Transverse colon (tissue), 4 donors: ENCODE measurements at regions not wholly inside any gene's neighbourhood (a gene's known extent, or its start where the extent isn't known, plus 50 kb on each side); places are given as distances from the start of the nearest gene placed in this dataset.

Source experiments
- DNase-seq: peaks from one replicate; pipeline ENCODE4 v3.0.0-alpha.2; 2019
- H3K27ac ChIP-seq, 4 donors: fragments of 200-600 bp; sonication (generic); 2 replicates each; pipeline ENCODE4 v1.5.1; 2016 to 2018; ENCODE audit warnings: inconsistent platforms in 4 of 4
- H3K27me3 ChIP-seq: fragments of 200-600 bp; sonication (generic); 2 replicates; pipeline ENCODE4 v1.5.1; 2017; ENCODE audit warnings: inconsistent platforms
- H3K36me3 ChIP-seq, 4 donors: fragments of 200-600 bp; sonication (generic); 2 replicates each; pipeline ENCODE4 v1.5.1; 2017 to 2019; ENCODE audit warnings: inconsistent platforms in 4 of 4
- H3K4me1 ChIP-seq, 4 donors: fragments of 200-600 bp; sonication (generic); 2 replicates each; pipeline ENCODE4 v1.5.1; 2017 to 2020; ENCODE audit warnings: inconsistent platforms in 4 of 4
- H3K4me3 ChIP-seq, 4 donors: fragments of 200-600 bp; sonication (generic); 1 replicate in 1 of 4; 2 replicates in 3 of 4; pipeline versions ENCODE4 v1.5.1 to v1.6.1; 2017 to 2019; ENCODE audit warnings: inconsistent platforms in 4 of 4
- H3K9me3 ChIP-seq, 2 donors: fragments of 200-600 bp; sonication (generic); 2 replicates each; pipeline ENCODE4 v1.5.1; 2017 to 2019; ENCODE audit warnings: inconsistent platforms in 2 of 2
- EP300 ChIP-seq: sonication (generic); formaldehyde crosslinking; IDR thresholded peaks from one replicate; pipeline ENCODE4 v1.6.1; 2017; ENCODE audit warnings: antibody characterized with exemption, low read depth
- POLR2A ChIP-seq: fragments of 450-650 bp; IDR thresholded peaks from one replicate; pipeline ENCODE4 v1.6.1; 2016; ENCODE audit warnings: antibody characterized with exemption, mild to moderate bottlenecking, moderate library complexity
- POLR2AphosphoS5 ChIP-seq, 3 donors: sonication (generic); formaldehyde crosslinking; IDR thresholded peaks; one replicate each; pipeline ENCODE4 v1.6.1; 2016; ENCODE audit warnings: antibody characterized with exemption in 3 of 3
- WGBS, 2 donors: methylation state at CpG; one replicate each; pipeline ENCODE4 v1.1.5; 2018; ENCODE audit warnings: low coverage in 1 of 2; 5-methylcytosine and 5-hydroxymethylcytosine counted together
- in situ Hi-C, 4 donors: fragments of 200-750 bp; cut with MboI; loops; one replicate each; pipeline versions ENCODE4 v1.15.0 to v1.15.1; 2017; ENCODE audit warnings: low sequenced_read_pairs in 3 of 4, low pct_ligation_motif_present in 1 of 4, low pct_unique_long_range_greater_than_20kb in 1 of 4
- intact Hi-C: fragments of 100-400 bp; cut with DNase I; formaldehyde crosslinking; loops from one replicate; pipeline ENCODE4 v1.15.1; 2023; ENCODE audit warnings: low total_unique reads
- TF ChIP-seq, protein P1 (sequence below), 5 experiments: fragments of 200-600 bp in 3 of 5; fragments of 450-650 bp in 2 of 5; sonication (generic) in 3 of 5; IDR thresholded peaks; 1 replicate in 2 of 5; 2 replicates in 3 of 5; pipeline ENCODE4 v1.5.1; 2016 to 2017; ENCODE audit warnings: antibody characterized with exemption in 5 of 5, inconsistent platforms in 3 of 5, mild to moderate bottlenecking in 2 of 5, moderate library complexity in 1 of 5

DNA sequence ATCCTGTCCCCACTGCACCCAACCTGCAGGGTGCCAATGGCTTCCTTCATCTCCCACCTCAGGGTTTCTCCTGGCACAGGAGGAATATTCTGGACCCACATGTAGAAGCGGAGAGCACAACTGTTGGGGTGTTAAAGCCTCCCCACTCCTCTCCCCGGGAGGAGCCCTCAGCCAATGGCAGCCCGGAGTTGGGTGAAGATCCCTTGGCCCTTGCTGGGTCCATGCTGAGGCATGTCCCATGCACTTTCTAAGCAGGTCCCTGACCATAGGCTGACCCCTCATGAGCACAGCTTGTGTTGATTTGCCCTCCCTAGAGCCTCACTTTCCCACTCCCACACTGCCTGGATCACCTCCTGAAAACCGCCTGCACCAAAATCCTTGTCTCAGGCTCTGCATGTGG is 97.2 kb upstream of the PMEPA1 start:
- no peaks in the 10 kb centered on the region for H3K9me3 ChIP-seq
- no peak for TF ChIP-seq EP300
- TF ChIP-seq, protein P1, sequence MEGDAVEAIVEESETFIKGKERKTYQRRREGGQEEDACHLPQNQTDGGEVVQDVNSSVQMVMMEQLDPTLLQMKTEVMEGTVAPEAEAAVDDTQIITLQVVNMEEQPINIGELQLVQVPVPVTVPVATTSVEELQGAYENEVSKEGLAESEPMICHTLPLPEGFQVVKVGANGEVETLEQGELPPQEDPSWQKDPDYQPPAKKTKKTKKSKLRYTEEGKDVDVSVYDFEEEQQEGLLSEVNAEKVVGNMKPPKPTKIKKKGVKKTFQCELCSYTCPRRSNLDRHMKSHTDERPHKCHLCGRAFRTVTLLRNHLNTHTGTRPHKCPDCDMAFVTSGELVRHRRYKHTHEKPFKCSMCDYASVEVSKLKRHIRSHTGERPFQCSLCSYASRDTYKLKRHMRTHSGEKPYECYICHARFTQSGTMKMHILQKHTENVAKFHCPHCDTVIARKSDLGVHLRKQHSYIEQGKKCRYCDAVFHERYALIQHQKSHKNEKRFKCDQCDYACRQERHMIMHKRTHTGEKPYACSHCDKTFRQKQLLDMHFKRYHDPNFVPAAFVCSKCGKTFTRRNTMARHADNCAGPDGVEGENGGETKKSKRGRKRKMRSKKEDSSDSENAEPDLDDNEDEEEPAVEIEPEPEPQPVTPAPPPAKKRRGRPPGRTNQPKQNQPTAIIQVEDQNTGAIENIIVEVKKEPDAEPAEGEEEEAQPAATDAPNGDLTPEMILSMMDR (IDR thresholded peaks at IDR 0.05) = no peak
- TF ChIP-seq POLR2A = no peak
- no peak for TF ChIP-seq POLR2AphosphoS5 (IDR thresholded peaks at IDR 0.05)
- no peak overlapping the region for H3K27ac ChIP-seq
- DNase-seq = no peak
- no peaks in the 10 kb centered on the region for H3K36me3 ChIP-seq
- intact Hi-C loops (no loop called here), in situ Hi-C loops (no loop called here)
- H3K4me1 ChIP-seq = no peaks in the 10 kb centered on the region
- WGBS, 2 donors = 91% methylated on average over 4 of the region's 4 CpGs; no CpG with 5 or more reads in 1 of the 2 donors
- no peaks in the 10 kb centered on the region for H3K27me3 ChIP-seq
- H3K4me3 ChIP-seq = no peak overlapping the region

DNA sequence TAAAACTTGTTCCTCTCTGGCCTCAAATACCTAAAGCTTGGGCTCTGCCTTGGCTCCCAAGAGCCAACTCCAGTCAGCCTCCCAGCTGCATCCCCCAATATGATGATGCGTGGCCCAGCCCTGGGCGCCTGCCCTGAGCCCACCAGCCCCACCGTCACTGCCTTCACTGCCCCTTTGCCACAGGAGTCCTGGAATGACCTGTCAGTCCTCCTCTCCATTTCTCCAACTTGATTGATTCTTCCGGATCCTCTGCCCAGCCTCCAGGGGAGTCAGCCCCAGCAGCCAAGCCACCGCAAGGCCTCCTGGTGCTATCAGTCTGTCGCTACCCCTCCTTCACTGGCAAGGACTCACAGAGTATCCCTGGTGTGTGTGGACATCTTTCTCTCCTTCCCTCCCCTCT is 96.7 kb upstream of the PMEPA1 start:
- Histone ChIP-seq H3K9me3 (no peaks in the 10 kb centered on the region), H3K4me1 (no peaks in the 10 kb centered on the region), H3K27ac (no peak overlapping the region), H3K36me3 (no peaks in the 10 kb centered on the region), H3K4me3 (no peak overlapping the region), H3K27me3 (no peaks in the 10 kb centered on the region)
- 91 to 100% methylated on average over 2 to 6 of the region's 6 CpGs for WGBS, 2 donors
- TF ChIP-seq POLR2AphosphoS5 (IDR thresholded peaks at IDR 0.05) = no peak
- TF ChIP-seq, protein P1 (IDR thresholded peaks at IDR 0.05) = no peak
- no peak for TF ChIP-seq EP300
- no peak for TF ChIP-seq POLR2A
- in situ Hi-C loops = no loop called here
- intact Hi-C loops = no loop called here
- no peak for DNase-seq

DNA sequence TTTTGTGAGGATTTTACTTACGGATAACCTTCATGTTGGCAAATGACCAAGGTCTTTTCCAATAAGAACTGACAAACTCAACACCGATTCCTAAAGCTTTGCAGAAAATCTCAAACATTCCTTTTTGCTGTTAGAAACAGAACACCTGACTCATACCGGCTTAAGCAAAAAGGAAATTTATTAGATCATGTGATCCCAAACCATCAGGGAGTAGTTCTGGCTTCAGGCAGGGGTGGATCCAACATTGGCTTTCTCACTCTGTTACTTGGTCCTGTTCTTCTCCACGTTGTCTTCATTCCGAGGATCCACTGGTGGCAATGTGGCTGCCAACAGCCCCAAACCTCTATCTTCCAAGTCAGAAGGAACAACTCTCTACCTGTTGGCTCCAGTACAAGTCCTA is 95.9 kb upstream of the PMEPA1 start:
- H3K4me1 ChIP-seq = no peaks in the 10 kb centered on the region
- WGBS, 2 donors = 91 to 94% methylated on average over 3 to 5 of the region's 5 CpGs
- no peak overlapping the region for H3K4me3 ChIP-seq
- intact Hi-C loops = no loop called here
- in situ Hi-C loops = no loop called here
- no peaks in the 10 kb centered on the region for H3K9me3 ChIP-seq
- TF ChIP-seq POLR2AphosphoS5 (IDR thresholded peaks at IDR 0.05) = no peak
- TF ChIP-seq POLR2A = no peak
- no peak for TF ChIP-seq EP300
- TF ChIP-seq, protein P1 (IDR thresholded peaks at IDR 0.05) = no peak
- H3K27ac ChIP-seq = no peak overlapping the region
- DNase-seq = no peak
- H3K36me3 ChIP-seq = no peaks in the 10 kb centered on the region
- H3K27me3 ChIP-seq = no peaks in the 10 kb centered on the region

DNA sequence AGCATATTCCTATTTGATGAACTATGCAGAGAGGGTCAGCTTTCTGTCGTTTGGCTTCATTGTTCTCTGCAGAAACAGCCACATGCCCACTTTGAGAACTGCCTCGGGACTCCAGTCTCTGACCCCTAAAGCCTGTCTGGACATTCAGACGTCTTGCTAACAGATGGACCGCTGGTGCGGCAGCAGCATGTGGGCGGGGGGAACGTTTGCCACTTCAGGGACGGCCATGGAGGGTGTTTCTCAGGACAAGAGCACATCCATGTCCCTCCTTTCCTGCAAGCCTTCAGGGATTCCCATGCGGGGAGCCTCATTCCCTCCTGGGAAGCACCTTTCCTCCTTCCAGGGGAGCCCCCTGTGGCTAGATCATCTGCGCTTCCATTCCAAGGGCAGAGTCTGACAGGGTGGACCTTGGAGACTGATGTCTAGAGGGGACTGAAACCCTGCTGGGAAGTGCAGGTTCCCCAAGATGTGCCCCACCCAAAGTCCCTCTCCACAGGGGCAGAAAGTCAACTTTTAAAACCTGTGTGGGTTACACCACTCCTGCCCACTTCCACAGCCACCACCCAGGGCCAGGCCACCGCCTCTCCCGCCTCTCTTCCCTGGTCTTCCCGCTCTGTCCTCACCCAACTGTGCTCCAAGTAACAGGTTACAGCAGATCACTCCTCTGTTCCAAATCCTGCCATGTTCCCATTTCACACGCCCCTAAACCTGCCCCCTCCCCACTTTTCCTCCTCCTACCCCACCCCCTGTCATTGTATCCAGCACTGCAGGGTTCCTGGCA is 94.8 kb upstream of the PMEPA1 start:
- in situ Hi-C loops = no loop called here

More for the DNA sequence above, 94.8 kb upstream of the PMEPA1 start:
- intact Hi-C loops = no loop called here
- H3K9me3 ChIP-seq = no peaks in the 10 kb centered on the region
- H3K4me3 ChIP-seq = no peak overlapping the region
- no peak overlapping the region for H3K27ac ChIP-seq
- no peaks in the 10 kb centered on the region for H3K4me1 ChIP-seq
- no peaks in the 10 kb centered on the region for H3K27me3 ChIP-seq
- TF ChIP-seq, protein P1 (IDR thresholded peaks at IDR 0.05) = no peak
- no peak for TF ChIP-seq POLR2A
- TF ChIP-seq POLR2AphosphoS5 (IDR thresholded peaks at IDR 0.05) = no peak
- TF ChIP-seq EP300 = no peak
- DNase-seq = no peak
- H3K36me3 ChIP-seq = no peaks in the 10 kb centered on the region
- WGBS, 2 donors = 57 to 80% methylated on average over 1 to 14 of the region's 14 CpGs
